Neural cell (in vitro differentiated cells): ENCODE measurements at regions not wholly inside any gene's neighbourhood (a gene's known extent, or its start where the extent isn't known, plus 50 kb on each side); places are given as distances from the start of the nearest gene placed in this dataset.

Experiments used
- CTCF ChIP-seq: fragments of 450-650 bp; IDR thresholded peaks from 2 replicates; pipeline ENCODE4 v1.5.1; 2014; ENCODE audit warnings: antibody characterized with exemption, mild to moderate bottlenecking, moderate library complexity; ENCODE audit not compliant: poor library complexity, severe bottlenecking
- EP300 ChIP-seq: fragments of 450-650 bp; conservative IDR thresholded peaks from 2 replicates; pipeline ENCODE4 v1.6.1; 2014; ENCODE audit warnings: antibody characterized with exemption, mild to moderate bottlenecking, moderate library complexity; ENCODE audit not compliant: poor library complexity, severe bottlenecking

GRCh38 chr16:88128556-88128955, 177.3 kb downstream of the BANP start:
- TF ChIP-seq CTCF: no peak
- no peak for TF ChIP-seq EP300
